Upper lobe of left lung (tissue), 6 donors: ENCODE measurements at regions not wholly inside any gene's neighbourhood (a gene's known extent, or its start where the extent isn't known, plus 50 kb on each side); places are given as distances from the start of the nearest gene placed in this dataset.

Experiments used
- ATAC-seq, 2 donors: fragments of 200-7000 bp; cut with Tn5 transposase; one replicate each; pipeline ENCODE4 v1.9.1; 2022; ENCODE audit warnings: mild to moderate bottlenecking in 2 of 2, moderate library complexity in 2 of 2; ENCODE audit not compliant: low FRiP score in 2 of 2
- DNase-seq, 2 donors: peaks; one replicate each; pipeline ENCODE4 v3.0.0-alpha.2; 2019 to 2020
- H3K27ac ChIP-seq, 4 donors: fragments of 200-600 bp; sonication (generic); one replicate each; pipeline ENCODE4 v1.5.1; 2016 to 2019
- H3K27me3 ChIP-seq, 4 donors: fragments of 200-600 bp; sonication (generic); one replicate each; pipeline ENCODE4 v1.5.1; 2017 to 2019
- H3K36me3 ChIP-seq, 4 donors: fragments of 200-600 bp; sonication (generic); one replicate each; pipeline ENCODE4 v1.5.1; 2016 to 2019
- H3K4me1 ChIP-seq, 4 donors: fragments of 200-600 bp; sonication (generic); one replicate each; pipeline ENCODE4 v1.5.1; 2018 to 2019
- H3K4me3 ChIP-seq, 4 donors: fragments of 200-600 bp; sonication (generic); one replicate each; pipeline ENCODE4 v1.5.1; 2017 to 2019; ENCODE audit warnings: mild to moderate bottlenecking in 2 of 4, moderate library complexity in 1 of 4
- H3K9me3 ChIP-seq, 4 donors: fragments of 200-600 bp; sonication (generic); one replicate each; pipeline ENCODE4 v1.5.1; 2018 to 2019
- CTCF ChIP-seq, 6 experiments: fragments of 450-650 bp in 4 of 6; fragments of 200-600 bp in 2 of 6; sonication (generic) in 2 of 6; IDR thresholded peaks; one replicate each; pipeline ENCODE4 v1.5.1; 2016 to 2019; ENCODE audit warnings: antibody characterized with exemption in 6 of 6
- EP300 ChIP-seq, 4 donors: sonication (generic); formaldehyde crosslinking; IDR thresholded peaks; one replicate each; pipeline ENCODE4 v1.5.1; 2017; ENCODE audit warnings: antibody characterized with exemption in 4 of 4, control low read depth in 2 of 4
- POLR2A ChIP-seq, 4 donors: fragments of 450-650 bp; IDR thresholded peaks; one replicate each; pipeline ENCODE4 v1.5.1; 2016 to 2017; ENCODE audit warnings: antibody characterized with exemption in 4 of 4, mild to moderate bottlenecking in 2 of 4
- POLR2AphosphoS5 ChIP-seq, 2 donors: sonication (generic); formaldehyde crosslinking; IDR thresholded peaks; one replicate each; pipeline ENCODE4 v1.5.1; 2017; ENCODE audit warnings: antibody characterized with exemption in 2 of 2
- WGBS, 2 donors: methylation state at CpG; one replicate each; pipeline ENCODE4 v1.1.5; 2017 to 2018; 5-methylcytosine and 5-hydroxymethylcytosine counted together
- donor health status: DM: no; HTN: no; CAD: no; lungs with moderate emphysema.
- donor health status: DM: no; HTN: yes; CAD: no; lungs with severe emphysema.

GRCh38 chr18:70453058-70453775 is 164.4 kb downstream of the SOCS6 start:
- Histone ChIP-seq H3K4me1 (no peaks in the 10 kb centered on the region), H3K9me3 (no peaks in the 10 kb centered on the region), H3K27ac (no peak overlapping the region), H3K36me3 (no peaks in the 10 kb centered on the region), H3K4me3 (no peak overlapping the region), H3K27me3 (no peaks in the 10 kb centered on the region)
- DNase-seq (no peak), ATAC-seq (no peak)
- 64 to 65% methylated on average over 12 of the region's 12 CpGs for WGBS, 2 donors
- TF ChIP-seq CTCF (IDR thresholded peaks at IDR 0.05) (no peak), POLR2AphosphoS5 (IDR thresholded peaks at IDR 0.05) (no peak), EP300 (IDR thresholded peaks at IDR 0.05) (no peak), POLR2A (IDR thresholded peaks at IDR 0.05) (no peak)

GRCh38 chr18:70452501-70452900 is 163.7 kb downstream of the SOCS6 start:
- 80 to 81% methylated on average over 14 of the region's 14 CpGs for WGBS, 2 donors
- H3K4me3 ChIP-seq: no peak overlapping the region
- H3K9me3 ChIP-seq: no peaks in the 10 kb centered on the region
- TF ChIP-seq POLR2A (IDR thresholded peaks at IDR 0.05): no peak
- no peak for TF ChIP-seq CTCF (IDR thresholded peaks at IDR 0.05)
- TF ChIP-seq EP300 (IDR thresholded peaks at IDR 0.05): no peak
- no peak for TF ChIP-seq POLR2AphosphoS5 (IDR thresholded peaks at IDR 0.05)
- ATAC-seq: no peak
- no peaks in the 10 kb centered on the region for H3K4me1 ChIP-seq
- no peaks in the 10 kb centered on the region for H3K27me3 ChIP-seq
- H3K36me3 ChIP-seq: no peaks in the 10 kb centered on the region
- peak in 1 of 2 donors; percentile 17 for DNase-seq
- H3K27ac ChIP-seq: no peak overlapping the region

GRCh38 chr18:70450426-70451253 is 161.8 kb downstream of the SOCS6 start:
- Histone ChIP-seq H3K4me1 (no peaks in the 10 kb centered on the region), H3K27me3 (no peaks in the 10 kb centered on the region), H3K4me3 (no peak overlapping the region), H3K9me3 (no peaks in the 10 kb centered on the region), H3K27ac (no peak overlapping the region), H3K36me3 (no peaks in the 10 kb centered on the region)
- DNase-seq (no peak), ATAC-seq (no peak)
- TF ChIP-seq POLR2AphosphoS5 (IDR thresholded peaks at IDR 0.05) (no peak), EP300 (IDR thresholded peaks at IDR 0.05) (no peak), CTCF (IDR thresholded peaks at IDR 0.05) (no peak), POLR2A (IDR thresholded peaks at IDR 0.05) (no peak)
- WGBS, 2 donors: 34 to 38% methylated on average over 2 of the region's 2 CpGs

- H3K27me3 ChIP-seq: no peaks in the 10 kb centered on the region
- DNase-seq: no peak
- no peak overlapping the region for H3K27ac ChIP-seq
- no peak overlapping the region for H3K4me3 ChIP-seq
- no peak for ATAC-seq
- H3K4me1 ChIP-seq: no peaks in the 10 kb centered on the region
- H3K9me3 ChIP-seq: peaks cover 0 to 3% (median 0%) of the 10 kb centered on the region in 4 donors
- WGBS, 2 donors: 51 to 55% methylated on average over 3 of the region's 3 CpGs
- no peaks in the 10 kb centered on the region for H3K36me3 ChIP-seq
- TF ChIP-seq EP300 (IDR thresholded peaks at IDR 0.05) (no peak), POLR2AphosphoS5 (IDR thresholded peaks at IDR 0.05) (no peak), POLR2A (IDR thresholded peaks at IDR 0.05) (no peak), CTCF (IDR thresholded peaks at IDR 0.05) (no peak)
Measured at GRCh38 chr18:70448588-70448987, 159.7 kb downstream of the SOCS6 start.
